ENCODE measurements at regions not wholly inside any gene's neighbourhood (a gene's known extent, or its start where the extent isn't known, plus 50 kb on each side); places are given as distances from the start of the nearest gene placed in this dataset.
A peak's percentile ranks its signal among the peaks of the same experiment; 100 is the strongest.
"Not testable (repeated sequence)": the region's sequence is repeated elsewhere in the genome, so short reads cannot be mapped to it uniquely, and the experiment has no call there.

- no peak for DNase-seq (ENCODE audit: low read depth)
- TF ChIP-seq MAX (IDR thresholded peaks at IDR 0.05; ENCODE audit: low read depth, low read length) (no peak), MYC (IDR thresholded peaks at IDR 0.05; ENCODE audit: low read depth, low read length) (no peak), POLR2A (IDR thresholded peaks at IDR 0.05; ENCODE audit: extremely low read depth, insufficient read length) (no peak), CTCF (IDR thresholded peaks at IDR 0.05; ENCODE audit: low read depth, low read length) (no peak)
Measured at GRCh38 chr7:49583440-49583839, 190.0 kb upstream of the VWC2 start.

GRCh38 chr7:49596701-49597491, 176.5 kb upstream of the VWC2 start:
- no peak overlapping the region for H3K4me3 ChIP-seq (ENCODE audit: low read depth, low read length)
- no peak for TF ChIP-seq MYC (IDR thresholded peaks at IDR 0.05; ENCODE audit: low read depth, low read length)
- TF ChIP-seq MAX (IDR thresholded peaks at IDR 0.05; ENCODE audit: low read depth, low read length): no peak
- TF ChIP-seq POLR2A (IDR thresholded peaks at IDR 0.05; ENCODE audit: extremely low read depth, insufficient read length): no peak
- no peak for TF ChIP-seq CTCF (IDR thresholded peaks at IDR 0.05; ENCODE audit: low read depth, low read length)
- DNase-seq (ENCODE audit: low read depth): no peak

More at GRCh38 chr7:49583440-49583839, 190.0 kb upstream of the VWC2 start:
- H3K4me3 ChIP-seq (ENCODE audit: low read depth, low read length): no peak overlapping the region

- DNase-seq (ENCODE audit: low read depth): peak; percentile 9
- TF ChIP-seq CTCF (IDR thresholded peaks at IDR 0.05; ENCODE audit: low read depth, low read length) (no peak), MAX (IDR thresholded peaks at IDR 0.05; ENCODE audit: low read depth, low read length) (no peak), MYC (IDR thresholded peaks at IDR 0.05; ENCODE audit: low read depth, low read length) (no peak), POLR2A (IDR thresholded peaks at IDR 0.05; ENCODE audit: extremely low read depth, insufficient read length) (no peak)
- no peak overlapping the region for H3K4me3 ChIP-seq (ENCODE audit: low read depth, low read length)
Measured at GRCh38 chr7:49597805-49598204, 175.6 kb upstream of the VWC2 start.

- H3K4me3 ChIP-seq (ENCODE audit: low read depth, low read length): no peak overlapping the region
- DNase-seq (ENCODE audit: low read depth): no peak
- TF ChIP-seq MAX (IDR thresholded peaks at IDR 0.05; ENCODE audit: low read depth, low read length) (no peak), POLR2A (IDR thresholded peaks at IDR 0.05; ENCODE audit: extremely low read depth, insufficient read length) (no peak), MYC (IDR thresholded peaks at IDR 0.05; ENCODE audit: low read depth, low read length) (no peak), CTCF (IDR thresholded peaks at IDR 0.05; ENCODE audit: low read depth, low read length) (no peak)
Measured at GRCh38 chr7:49611951-49612350, 161.5 kb upstream of the VWC2 start.

GRCh38 chr7:49613759-49614158, 159.7 kb upstream of the VWC2 start:
- TF ChIP-seq CTCF (IDR thresholded peaks at IDR 0.05; ENCODE audit: low read depth, low read length) (no peak), MAX (IDR thresholded peaks at IDR 0.05; ENCODE audit: low read depth, low read length) (no peak), POLR2A (IDR thresholded peaks at IDR 0.05; ENCODE audit: extremely low read depth, insufficient read length) (no peak), MYC (IDR thresholded peaks at IDR 0.05; ENCODE audit: low read depth, low read length) (no peak)
- H3K4me3 ChIP-seq (ENCODE audit: low read depth, low read length): no peak overlapping the region
- DNase-seq (ENCODE audit: low read depth): no peak

- not testable (repeated sequence) for DNase-seq (ENCODE audit: low read depth); H3K4me3 ChIP-seq (ENCODE audit: low read depth, low read length)
Measured at GRCh38 chr7:49614974-49615373, 158.5 kb upstream of the VWC2 start.
